Occipital lobe (tissue), 1 donor: ENCODE measurements at regions not wholly inside any gene's neighbourhood (a gene's known extent, or its start where the extent isn't known, plus 50 kb on each side); places are given as distances from the start of the nearest gene placed in this dataset.

ENCODE experiments used
- DNase-seq: peaks from one replicate; lab custom pipeline; 2025; lab: John Stamatoyannopoulos, UW

DNA sequence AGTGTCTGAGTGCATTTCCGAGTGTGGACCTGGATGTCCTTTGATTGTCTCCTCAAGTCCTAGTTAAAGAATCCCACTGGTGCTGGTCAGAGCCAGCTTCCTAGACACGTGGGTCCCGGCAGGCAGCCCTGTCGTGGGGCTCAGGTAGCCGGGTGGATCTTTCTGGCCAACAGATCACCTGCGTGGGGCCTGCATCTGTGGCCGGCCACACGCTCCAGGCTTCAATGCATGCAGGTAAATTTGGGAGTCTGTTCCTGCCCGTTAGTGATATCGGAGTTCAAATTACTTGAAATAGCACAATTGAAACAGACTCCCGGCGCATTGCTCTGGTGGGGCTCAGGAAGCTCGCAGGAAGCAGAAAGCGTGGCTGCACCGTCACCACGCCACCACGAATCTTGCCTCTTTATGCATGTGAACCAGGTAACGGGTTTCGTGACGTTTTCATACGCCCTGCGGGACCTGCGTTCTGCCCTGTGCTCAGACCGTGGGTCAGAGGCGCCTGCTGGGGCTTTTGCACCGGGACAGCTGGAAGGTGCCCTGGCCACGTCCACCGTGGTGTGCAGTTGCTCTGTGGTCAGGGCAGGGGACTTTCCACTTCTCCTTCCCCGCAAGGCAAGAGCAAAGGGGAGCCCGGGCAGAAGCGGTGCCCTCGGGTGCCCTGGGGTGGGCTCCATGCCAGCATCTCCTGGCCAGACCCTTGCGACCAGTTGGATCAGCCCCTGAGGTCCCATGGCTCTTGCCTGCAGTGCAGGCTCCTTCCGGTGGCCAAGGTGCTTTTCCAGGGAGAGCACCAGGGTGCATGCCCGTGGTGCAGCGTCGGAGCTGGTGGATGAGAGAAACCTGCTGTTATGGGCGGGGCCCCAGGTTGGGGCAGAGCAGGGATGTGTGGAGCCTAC lies 803.5 kb downstream of the BRD1 start:
- no peak for DNase-seq

DNA sequence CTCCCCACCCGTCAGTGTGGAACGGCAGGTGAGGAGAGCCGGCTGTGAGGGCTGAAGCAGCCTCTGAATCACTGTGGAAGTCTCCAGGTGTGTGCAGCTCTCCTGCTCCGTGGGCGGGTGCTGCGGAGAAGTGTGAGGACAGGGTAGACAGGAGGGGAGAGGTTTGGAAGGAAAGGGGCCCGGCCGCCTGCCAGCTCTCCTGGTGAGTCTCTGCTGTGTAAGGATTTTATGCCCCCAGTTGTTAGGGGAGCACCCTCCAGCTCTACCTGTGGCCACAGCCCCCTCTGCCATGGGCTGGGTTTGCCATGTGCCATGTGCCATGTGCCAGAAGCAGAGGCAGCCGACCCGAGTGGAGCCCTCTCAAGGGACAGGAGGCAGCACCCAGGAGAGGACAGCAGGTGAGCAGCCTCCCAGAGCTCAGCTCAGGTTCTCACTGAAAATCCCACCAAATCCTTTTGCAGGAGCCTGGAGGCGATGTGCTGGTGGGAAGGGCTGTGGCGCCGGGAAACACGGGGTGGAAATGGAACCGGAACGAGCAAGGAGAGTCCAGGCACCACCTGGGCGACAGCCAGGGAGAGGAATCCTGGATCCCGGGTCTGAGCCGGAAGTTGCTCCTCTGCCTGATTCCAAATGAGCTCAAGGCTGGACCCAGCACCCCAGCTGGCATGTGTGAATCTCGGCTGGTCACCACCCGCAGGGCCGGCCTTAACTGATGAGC lies 804.4 kb downstream of the BRD1 start:
- no peak for DNase-seq

- DNase-seq: no peak
Observed at GRCh38 chr22:49022816-49023160, 804.9 kb downstream of the BRD1 start.

DNA sequence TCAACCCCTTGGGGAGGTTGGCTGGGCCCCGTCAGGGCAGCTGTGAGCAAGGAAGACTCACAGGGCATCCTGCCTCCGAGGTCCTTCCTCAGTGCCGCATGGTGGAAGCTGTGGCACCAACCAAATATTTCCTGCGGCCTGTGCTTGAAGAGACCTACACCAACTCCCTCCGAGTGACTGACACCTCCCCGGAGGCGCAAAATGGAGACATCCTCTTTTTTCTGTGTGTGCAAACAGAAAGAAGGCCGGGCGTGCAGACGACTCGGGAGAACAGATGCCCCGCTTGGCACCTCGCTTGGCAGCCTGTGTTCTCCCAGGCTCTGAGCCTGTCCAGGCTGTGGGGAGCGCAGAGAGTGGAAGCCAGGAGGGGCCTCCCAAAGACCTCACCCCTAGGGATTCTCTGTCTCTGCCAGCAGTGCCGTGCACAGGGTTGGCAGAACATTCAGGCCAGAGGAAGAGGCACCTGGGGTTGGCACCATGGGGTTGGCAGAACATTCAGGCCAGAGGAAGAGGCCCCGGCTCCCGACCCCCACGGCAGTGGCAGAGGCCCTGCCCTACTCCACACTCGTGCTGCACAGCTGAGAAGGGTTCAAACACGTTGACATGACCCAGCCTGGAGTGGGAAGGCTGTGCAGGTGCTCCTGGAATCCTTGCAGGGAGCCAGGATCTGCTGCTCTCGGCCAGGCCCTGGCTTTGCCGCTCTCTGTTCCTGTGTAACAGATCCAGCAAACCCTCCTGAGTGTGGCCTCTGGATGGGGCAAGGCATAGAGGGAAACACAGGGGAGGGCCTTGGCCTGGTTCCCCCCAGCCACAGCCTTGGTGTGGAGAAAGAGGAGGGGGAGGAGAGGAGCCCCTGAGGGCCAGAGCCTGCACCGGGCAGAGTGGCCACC lies 805.5 kb downstream of the BRD1 start:
- DNase-seq: no peak

DNA sequence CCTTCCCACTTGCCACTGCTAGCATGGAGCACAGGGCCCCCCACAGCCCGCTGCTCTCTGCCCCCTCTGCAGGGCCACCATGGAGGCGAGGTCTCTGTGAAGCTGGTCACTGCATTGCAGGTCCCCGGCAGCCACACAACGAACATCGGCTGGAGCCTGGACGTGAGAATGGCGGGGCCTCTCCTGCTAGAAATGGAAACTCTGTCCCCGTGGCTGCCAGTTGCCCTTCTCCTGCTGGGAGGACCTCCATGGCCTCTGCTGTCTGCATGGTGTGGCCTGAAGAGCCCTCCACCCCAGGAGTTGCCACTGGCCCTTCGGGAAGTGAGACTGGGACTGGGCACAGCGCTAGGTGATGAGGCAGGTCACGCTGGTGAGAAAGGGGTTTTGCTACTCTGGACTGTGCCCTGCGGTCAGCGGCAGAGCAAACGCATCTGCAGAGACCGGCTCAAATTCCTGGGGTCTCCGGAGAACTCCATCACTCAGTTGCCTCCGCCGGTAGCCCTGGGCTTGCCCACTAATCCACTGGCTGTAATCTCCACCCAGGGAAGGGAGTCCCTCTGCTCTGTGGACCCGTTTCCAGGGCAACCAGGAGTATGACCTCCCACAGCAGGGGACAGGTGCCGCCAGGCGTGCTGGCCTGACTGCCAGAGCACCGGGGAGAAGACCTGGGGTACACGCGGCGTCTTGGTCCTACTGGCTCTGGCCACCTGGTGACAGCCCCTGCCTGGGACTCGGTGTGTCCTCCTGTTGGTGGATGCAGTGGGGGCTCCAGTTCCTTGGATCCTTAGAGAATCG lies 806.3 kb downstream of the BRD1 start:
- DNase-seq: no peak

DNA sequence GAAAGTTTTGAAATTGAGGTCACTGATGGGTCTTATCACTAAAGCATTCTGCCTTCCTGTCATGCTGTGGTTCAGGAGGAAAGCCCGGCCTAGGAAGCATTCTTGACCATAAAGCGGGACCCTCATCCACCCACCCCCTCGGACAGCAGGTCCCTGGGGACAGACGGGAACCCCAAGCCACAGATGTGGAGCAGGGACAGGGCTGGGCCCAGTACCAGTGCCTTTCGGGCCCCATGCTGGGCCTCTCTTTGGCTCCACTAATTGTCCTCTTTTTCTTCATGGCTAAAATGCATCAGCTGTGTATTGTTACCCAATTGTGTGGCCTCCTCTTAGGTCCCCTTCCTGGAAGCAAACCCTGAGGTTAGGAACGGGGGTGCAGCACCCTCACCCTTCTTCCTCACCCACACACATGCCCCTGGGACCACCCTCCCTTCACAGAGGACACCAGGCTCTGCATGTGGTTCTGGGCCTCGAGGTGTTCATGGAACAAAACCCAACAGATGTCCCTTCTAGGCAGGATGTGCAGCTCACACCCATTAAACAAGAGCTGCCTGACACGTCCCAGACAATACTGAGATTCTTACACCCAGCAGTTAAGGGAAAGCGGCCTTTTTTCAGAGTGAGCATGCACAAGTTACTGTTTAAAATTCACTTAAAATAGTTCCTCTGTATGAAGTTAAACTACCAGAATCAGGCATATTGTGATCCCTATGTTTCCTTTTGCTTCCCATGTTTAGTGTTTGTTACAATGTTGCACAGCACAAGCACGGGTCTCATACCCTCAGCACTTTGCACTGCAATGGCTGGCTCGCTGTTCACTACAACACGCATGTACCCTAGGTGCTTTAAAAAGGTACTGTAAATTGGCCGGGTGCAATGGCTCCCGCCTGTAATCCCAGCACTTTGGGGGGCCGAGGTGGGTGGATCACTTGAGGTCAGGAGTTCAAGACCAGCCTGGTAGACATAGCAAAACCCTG lies 807.6 kb downstream of the BRD1 start:
- DNase-seq: no peak

DNA sequence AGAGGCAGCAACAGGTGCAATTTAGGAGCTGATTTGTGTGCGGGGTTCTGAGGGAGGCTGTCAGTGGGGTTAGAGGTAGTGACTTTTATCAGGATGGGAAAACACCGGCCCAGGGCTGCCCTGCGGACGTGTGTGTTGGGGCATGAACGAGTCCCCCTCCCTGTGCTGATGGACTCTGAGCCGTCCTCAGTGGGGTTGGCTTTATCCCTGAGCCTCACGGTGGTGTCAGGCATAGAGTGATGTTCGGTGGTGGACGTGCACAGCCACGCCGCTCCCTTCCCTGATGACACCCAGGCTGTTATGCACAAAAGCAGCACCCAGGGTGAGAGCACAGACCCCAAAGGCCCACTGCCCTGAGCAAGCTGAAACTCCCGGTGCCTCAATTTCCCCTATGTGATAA lies 809.1 kb downstream of the BRD1 start:
- no peak for DNase-seq

DNA sequence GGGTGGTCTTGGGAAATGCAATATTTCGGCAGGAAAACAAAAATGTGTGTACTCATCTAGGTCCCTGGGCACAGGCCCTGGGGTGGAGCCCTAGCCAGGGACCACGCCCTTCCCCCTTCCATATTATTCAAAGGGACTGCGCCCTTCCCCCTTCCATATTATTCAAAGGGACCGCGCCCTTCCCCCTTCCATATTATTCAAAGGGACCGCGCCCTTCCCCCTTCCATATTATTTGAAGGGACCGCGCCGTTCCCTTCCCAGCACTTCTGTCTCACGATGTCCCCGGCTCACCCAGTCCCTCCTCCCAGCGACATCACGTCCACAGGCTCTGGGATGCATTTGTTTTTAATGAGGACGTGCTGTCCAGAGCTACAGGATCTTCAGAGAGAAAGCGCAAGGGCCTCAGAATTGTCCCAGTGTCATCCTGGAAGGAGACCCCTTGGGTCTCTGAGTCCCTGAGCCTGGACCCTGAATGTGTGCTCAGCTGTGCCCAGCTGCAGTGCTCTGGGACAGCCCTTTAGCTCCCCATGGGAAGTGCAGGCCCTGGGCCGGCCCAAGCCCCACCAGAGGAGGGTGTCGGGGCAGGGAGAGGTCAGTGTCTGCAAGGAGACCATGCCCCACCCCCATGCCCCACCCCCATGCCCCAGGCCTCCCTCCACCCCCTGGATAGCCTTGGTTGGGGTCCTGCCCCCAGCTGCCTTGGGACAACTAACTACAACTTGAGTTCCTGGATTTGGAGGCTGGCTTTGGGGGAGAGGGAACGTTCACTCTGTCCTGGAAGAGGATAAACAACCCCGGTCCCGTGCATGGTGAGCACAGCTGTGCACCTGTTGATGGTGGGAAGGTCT lies 810.0 kb downstream of the BRD1 start:
- no peak for DNase-seq

- no peak for DNase-seq
Observed at GRCh38 chr22:49016909-49017481, 810.7 kb downstream of the BRD1 start.

DNA sequence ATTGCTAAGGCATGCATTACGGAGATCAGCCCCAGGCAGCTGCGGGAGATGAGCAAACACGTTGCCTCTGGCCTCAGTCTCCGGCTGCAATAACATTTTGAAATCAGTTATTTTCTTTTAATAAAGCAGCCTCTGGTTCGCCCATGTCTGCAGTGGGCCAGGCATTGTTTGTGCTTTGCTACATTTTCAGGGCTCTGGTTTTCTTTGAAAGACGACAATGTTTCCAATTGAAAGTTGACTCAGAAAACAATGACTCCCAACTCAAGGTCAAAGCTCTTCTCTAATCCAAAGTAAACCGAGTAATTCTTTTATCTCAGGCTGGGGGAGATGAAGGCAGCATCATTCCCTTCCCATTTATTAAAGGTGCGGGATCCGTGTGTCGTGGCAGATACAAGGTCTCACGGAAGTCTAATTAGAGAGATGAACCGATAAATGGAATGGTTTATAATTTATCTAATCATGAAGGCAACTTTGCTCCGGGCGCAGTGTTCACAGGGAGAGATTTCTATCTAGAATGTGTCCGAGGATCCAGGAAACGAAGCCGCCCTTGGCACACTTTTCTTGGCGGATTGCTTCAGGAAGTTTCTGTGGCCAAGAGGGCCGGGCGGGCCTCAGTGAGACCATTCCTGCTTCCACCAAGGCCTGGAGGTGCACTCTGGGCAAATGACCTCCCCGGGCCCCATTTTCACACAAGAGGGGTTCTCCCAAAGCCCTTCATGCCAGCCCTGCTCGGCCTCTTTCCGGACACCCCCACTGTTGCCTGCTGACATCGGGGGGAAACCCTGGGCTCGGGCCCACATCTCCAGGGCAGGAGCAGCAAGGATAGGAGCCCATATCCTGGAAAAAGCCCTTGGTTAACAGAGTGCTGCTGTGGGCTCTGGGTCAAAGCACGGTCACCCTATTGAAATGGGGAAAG lies 811.4 kb downstream of the BRD1 start:
- DNase-seq: no peak

DNA sequence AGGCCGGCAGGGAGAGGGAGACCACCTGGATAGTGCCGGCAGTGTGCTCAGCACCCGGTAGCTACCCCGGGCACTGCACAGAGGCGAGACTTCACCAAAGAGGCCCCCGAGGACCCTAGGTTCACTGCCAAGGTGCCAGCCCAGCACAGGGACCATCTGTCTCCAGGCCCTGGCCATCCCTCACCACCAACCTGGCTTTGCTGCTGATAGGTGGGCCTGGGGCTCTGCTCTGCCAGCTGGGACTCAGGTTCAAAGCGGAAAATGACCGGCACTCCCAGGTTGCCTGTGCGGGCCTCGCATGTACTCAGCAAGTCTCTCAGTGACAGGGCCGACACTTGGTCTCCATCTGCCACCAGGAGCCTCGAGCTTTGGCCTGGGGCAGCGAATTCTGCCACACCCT lies 812.2 kb downstream of the BRD1 start:
- no peak for DNase-seq

DNA sequence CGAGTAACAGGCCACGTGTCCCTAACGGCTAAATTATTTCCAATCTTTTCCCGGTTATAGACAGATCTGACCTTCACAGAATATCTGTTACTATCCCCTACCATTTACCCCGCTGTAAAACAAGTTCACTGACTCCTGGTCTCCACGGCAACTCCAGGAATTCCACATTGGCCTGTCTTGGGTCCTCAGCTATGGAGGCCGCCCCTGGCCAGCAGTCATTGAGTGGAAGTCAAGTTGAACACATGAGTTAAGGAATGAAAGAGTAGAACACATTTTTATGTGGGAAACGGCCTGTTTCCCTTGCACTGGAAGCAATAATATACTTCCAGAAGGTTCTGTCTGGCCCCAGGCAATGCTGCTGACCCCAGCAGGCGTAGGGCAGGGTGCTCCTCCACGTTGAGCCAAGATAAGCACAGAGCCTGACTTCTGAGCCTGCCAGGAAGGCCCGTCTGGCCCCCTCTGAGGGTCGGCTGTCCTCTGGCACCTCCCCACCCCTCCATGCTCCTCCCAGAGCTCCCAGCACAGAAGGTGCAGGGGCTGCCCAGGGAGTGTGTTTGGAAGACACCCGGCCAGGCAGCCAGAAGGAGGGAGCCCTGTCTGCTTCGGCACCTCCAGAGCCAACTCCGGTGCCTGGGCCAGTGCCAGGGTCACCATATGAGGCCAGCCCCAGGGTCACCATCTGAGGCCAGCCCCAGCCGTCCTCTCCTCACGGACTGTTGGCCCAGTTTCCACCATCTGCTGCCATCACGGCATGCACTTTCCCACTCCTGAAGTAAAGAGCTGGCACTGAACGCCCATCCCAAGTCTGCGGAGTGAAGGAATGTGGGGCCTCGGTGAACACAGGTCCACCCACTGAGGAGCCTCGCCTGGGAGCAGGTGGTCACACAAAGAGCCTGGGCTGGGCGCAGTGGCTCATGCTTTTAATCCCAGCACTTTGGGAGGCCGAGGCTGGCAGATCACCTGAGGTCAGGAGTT lies 813.2 kb downstream of the BRD1 start:
- no peak for DNase-seq

GRCh38 chr22:49013707-49014106 lies 814.0 kb downstream of the BRD1 start:
- no peak for DNase-seq

DNA sequence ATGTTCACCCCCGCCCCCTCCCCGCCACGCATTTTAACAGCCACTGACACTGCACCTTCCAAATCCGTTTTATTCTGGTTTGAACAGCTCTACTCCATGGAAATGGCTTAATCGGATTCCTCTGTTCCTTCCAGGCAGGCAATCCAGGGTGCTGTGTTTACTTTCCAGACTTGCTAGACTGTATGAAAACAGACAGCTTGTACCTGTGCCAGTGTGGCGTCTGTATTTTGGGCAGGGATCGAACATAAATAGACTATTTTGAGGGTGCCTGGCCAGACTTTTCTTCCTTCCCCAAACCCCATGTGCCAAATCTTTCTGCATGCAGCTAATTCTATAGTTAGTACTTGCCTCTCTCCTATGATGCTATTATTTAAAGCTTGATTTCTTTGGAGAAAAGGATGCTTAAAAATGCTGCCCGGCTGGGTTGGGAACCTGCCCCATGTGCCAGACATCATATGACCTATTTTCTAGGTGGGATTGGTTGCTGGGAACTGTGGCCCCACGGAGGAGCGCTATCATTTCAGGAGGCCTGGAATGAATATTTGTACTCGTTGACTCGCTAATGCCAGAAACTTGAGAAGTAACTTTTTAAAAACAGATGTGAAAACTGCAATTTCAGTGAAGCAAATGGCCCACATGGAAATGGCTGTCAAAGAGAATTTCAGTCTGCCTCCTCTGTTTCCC lies 814.8 kb downstream of the BRD1 start:
- DNase-seq: no peak

GRCh38 chr22:49011769-49012648 lies 815.7 kb downstream of the BRD1 start:
- no peak for DNase-seq
